ENCODE measurements at regions not wholly inside any gene's neighbourhood (a gene's known extent, or its start where the extent isn't known, plus 50 kb on each side); places are given as distances from the start of the nearest gene placed in this dataset.
"Not testable (repeated sequence)": the region's sequence is repeated elsewhere in the genome, so short reads cannot be mapped to it uniquely, and the experiment has no call there.

GRCh38 chr3:152770296-152770695 is 64.6 kb upstream of the P2RY1 start:
- TF ChIP-seq, protein P1, sequence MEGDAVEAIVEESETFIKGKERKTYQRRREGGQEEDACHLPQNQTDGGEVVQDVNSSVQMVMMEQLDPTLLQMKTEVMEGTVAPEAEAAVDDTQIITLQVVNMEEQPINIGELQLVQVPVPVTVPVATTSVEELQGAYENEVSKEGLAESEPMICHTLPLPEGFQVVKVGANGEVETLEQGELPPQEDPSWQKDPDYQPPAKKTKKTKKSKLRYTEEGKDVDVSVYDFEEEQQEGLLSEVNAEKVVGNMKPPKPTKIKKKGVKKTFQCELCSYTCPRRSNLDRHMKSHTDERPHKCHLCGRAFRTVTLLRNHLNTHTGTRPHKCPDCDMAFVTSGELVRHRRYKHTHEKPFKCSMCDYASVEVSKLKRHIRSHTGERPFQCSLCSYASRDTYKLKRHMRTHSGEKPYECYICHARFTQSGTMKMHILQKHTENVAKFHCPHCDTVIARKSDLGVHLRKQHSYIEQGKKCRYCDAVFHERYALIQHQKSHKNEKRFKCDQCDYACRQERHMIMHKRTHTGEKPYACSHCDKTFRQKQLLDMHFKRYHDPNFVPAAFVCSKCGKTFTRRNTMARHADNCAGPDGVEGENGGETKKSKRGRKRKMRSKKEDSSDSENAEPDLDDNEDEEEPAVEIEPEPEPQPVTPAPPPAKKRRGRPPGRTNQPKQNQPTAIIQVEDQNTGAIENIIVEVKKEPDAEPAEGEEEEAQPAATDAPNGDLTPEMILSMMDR (IDR thresholded peaks at IDR 0.05; ENCODE audit: low read depth, low read length): no peak
- H3K4me3 ChIP-seq (ENCODE audit: low read depth, low read length): no peak overlapping the region

GRCh38 chr3:152771120-152771519 is 63.8 kb upstream of the P2RY1 start:
- TF ChIP-seq, protein P1 (IDR thresholded peaks at IDR 0.05; ENCODE audit: low read depth, low read length): no peak
- H3K4me3 ChIP-seq (ENCODE audit: low read depth, low read length): no peak overlapping the region

GRCh38 chr3:152772674-152773225 is 62.2 kb upstream of the P2RY1 start:
- no peak overlapping the region for H3K4me3 ChIP-seq (ENCODE audit: low read depth, low read length)
- TF ChIP-seq, protein P1 (IDR thresholded peaks at IDR 0.05; ENCODE audit: low read depth, low read length): no peak

DNA sequence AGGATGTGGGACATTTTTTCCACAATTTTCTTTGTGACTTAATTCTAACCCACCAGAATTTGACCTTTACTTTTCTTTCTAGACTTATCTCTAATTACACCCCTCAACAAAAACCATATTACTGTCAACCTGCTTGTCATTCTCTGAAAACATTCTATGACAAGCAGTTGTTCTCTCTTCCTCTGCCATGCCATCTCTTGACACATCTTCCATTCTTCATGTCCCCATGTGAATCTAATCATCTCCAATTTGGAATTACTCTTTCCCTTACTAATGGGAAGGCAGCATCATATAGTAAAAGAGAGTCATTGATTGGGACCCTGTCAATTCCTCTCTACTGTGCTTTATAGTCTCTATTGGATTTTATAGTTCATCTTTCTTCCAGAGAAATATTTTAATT is 61.3 kb upstream of the P2RY1 start:
- no peak overlapping the region for H3K4me3 ChIP-seq (ENCODE audit: low read depth, low read length)
- TF ChIP-seq, protein P1 (IDR thresholded peaks at IDR 0.05; ENCODE audit: low read depth, low read length): no peak

DNA sequence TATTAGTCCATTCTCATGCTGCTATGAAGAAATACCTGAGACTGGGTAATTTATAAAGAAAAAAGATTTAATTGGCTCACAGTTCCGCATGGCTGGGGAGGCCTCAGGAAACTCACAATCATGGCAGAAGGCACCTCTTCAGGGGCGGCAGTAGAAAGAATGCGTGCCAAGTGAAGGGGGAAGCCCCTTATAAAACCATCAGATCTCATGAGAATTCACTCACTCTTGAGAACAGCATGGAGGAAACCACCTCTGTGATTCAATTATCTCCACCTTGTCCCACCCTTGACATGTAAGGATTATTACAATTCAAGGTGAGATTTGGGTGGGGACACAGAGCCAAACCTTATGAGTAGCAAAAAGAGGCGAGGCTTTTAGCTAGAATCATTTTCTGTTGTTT is 60.7 kb upstream of the P2RY1 start:
- not testable (repeated sequence) for H3K4me3 ChIP-seq (ENCODE audit: low read depth, low read length)

DNA sequence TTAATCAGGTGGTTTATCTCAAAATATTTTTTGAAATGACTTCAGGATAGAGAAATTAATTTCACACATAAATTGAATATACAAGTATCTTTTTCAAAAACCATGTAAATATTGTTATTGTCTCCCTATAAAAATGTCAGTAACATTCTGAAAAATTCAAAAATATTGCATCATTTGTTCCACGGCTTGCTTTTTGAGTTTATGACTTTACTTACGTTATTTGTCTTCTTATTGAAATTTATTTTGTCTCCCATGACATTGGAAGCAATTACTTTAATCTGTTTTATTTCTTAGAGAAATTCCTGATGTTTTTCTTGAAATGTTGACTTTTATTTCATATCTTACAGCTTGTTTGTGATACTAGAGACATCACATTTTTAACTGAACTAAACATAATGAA is 56.9 kb upstream of the P2RY1 start:
- H3K4me3 ChIP-seq (ENCODE audit: low read depth, low read length): no peak overlapping the region
- TF ChIP-seq, protein P1 (IDR thresholded peaks at IDR 0.05; ENCODE audit: low read depth, low read length): no peak

GRCh38 chr3:152779653-152780052 is 55.3 kb upstream of the P2RY1 start:
- H3K4me3 ChIP-seq (ENCODE audit: low read depth, low read length): no peak overlapping the region
- TF ChIP-seq, protein P1 (IDR thresholded peaks at IDR 0.05; ENCODE audit: low read depth, low read length): no peak

DNA sequence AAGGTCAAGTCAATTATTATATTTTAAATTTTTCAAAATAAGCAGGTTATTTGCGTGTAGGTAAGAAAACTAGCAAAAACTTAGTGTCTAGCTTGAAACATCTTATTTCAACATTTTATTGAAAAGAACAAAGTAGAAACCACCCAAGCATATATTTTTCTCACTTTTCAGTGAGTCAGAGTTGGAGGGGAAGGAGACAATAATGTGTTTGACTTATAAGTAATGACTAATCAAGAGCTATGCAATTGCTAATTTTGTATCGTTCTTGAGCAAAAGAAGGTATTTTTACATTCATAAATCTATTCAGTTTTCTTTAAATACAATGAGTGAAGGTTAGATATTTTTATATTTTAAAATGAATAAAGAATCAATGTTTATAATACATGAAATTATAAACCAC is 54.4 kb upstream of the P2RY1 start:
- TF ChIP-seq, protein P1 (IDR thresholded peaks at IDR 0.05; ENCODE audit: low read depth, low read length): no peak
- H3K4me3 ChIP-seq (ENCODE audit: low read depth, low read length): no peak overlapping the region
